Endodermal cell (in vitro differentiated cells): ENCODE measurements at regions not wholly inside any gene's neighbourhood (a gene's known extent, or its start where the extent isn't known, plus 50 kb on each side); places are given as distances from the start of the nearest gene placed in this dataset.

ENCODE experiments used
- DNase-seq: peaks from one replicate; pipeline ENCODE4 v3.0.0-alpha.2; 2017
- H3K27ac ChIP-seq: 2 replicates; pipeline ENCODE4 v1.5.1; 2013; ENCODE audit warnings: mild to moderate bottlenecking, low read depth, low read length, moderate library complexity
- H3K27me3 ChIP-seq: 2 replicates; pipeline ENCODE4 v1.6.1; 2013; ENCODE audit warnings: mild to moderate bottlenecking, low read length, moderate library complexity; ENCODE audit not compliant: insufficient read depth, control insufficient read depth, poor library complexity, severe bottlenecking
- H3K36me3 ChIP-seq: 2 replicates; pipeline ENCODE4 v1.7.0; 2013; ENCODE audit warnings: mild to moderate bottlenecking, low read length, moderate library complexity; ENCODE audit not compliant: control insufficient read depth, insufficient read depth
- H3K4me1 ChIP-seq: one replicate; pipeline ENCODE4 v1.7.0; 2013; ENCODE audit warnings: low read length; ENCODE audit not compliant: control insufficient read depth, insufficient read depth
- H3K4me3 ChIP-seq: 2 replicates; pipeline ENCODE4 v1.5.1; 2013; ENCODE audit warnings: mild to moderate bottlenecking, low read length, moderate library complexity
- H3K9ac ChIP-seq: 2 replicates; pipeline ENCODE4 v1.6.1; 2013; ENCODE audit warnings: mild to moderate bottlenecking, low read length, moderate library complexity; ENCODE audit not compliant: poor library complexity, severe bottlenecking; ENCODE audit errors: extremely low read depth
- H3K9me3 ChIP-seq: 2 replicates; pipeline ENCODE4 v1.6.1; 2013; ENCODE audit warnings: mild to moderate bottlenecking, low read length, moderate library complexity; ENCODE audit not compliant: control insufficient read depth
- H3K27ac Mint-ChIP-seq: 2 replicates; pipeline ENCODE4 v1.8.0; 2020; ENCODE audit warnings: mixed read lengths
- H3K27me3 Mint-ChIP-seq: 2 replicates; pipeline ENCODE4 v1.8.0; 2021; ENCODE audit warnings: mild to moderate bottlenecking, mixed read lengths; ENCODE audit not compliant: insufficient read depth
- H3K36me3 Mint-ChIP-seq: 2 replicates; pipeline ENCODE4 v1.8.0; 2020; ENCODE audit warnings: low read depth, mixed read lengths
- H3K4me1 Mint-ChIP-seq: 2 replicates; pipeline ENCODE4 v1.8.0; 2020; ENCODE audit warnings: mixed read lengths
- H3K4me3 Mint-ChIP-seq: 2 replicates; pipeline ENCODE4 v1.8.0; 2020; ENCODE audit warnings: mild to moderate bottlenecking, moderate library complexity, mixed read lengths
- H3K9me3 Mint-ChIP-seq: 2 replicates; pipeline ENCODE4 v1.8.0; 2020; ENCODE audit warnings: mild to moderate bottlenecking, mixed read lengths
- WGBS, 2 experiments: methylation state at CpG; one replicate each; pipeline versions ENCODE4 v1.1.5 to v1.1.7; 2013; ENCODE audit warnings: missing lambda C conversion rate in 2 of 2, mixed read lengths in 1 of 2; ENCODE audit not compliant: insufficient coverage in 1 of 2, insufficient read length in 1 of 2; 5-methylcytosine and 5-hydroxymethylcytosine counted together
- TF ChIP-seq, protein P1 (sequence below): fragments of 200-600 bp; sonication (generic); conservative IDR thresholded peaks from 2 replicates; pipeline ENCODE4 v1.5.0; 2021; ENCODE audit warnings: antibody characterized with exemption, mild to moderate bottlenecking

- TF ChIP-seq, protein P1, sequence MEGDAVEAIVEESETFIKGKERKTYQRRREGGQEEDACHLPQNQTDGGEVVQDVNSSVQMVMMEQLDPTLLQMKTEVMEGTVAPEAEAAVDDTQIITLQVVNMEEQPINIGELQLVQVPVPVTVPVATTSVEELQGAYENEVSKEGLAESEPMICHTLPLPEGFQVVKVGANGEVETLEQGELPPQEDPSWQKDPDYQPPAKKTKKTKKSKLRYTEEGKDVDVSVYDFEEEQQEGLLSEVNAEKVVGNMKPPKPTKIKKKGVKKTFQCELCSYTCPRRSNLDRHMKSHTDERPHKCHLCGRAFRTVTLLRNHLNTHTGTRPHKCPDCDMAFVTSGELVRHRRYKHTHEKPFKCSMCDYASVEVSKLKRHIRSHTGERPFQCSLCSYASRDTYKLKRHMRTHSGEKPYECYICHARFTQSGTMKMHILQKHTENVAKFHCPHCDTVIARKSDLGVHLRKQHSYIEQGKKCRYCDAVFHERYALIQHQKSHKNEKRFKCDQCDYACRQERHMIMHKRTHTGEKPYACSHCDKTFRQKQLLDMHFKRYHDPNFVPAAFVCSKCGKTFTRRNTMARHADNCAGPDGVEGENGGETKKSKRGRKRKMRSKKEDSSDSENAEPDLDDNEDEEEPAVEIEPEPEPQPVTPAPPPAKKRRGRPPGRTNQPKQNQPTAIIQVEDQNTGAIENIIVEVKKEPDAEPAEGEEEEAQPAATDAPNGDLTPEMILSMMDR, result no peak
- H3K4me3 Mint-ChIP-seq, result no peak overlapping the region
- peaks cover 10% of the 10 kb centered on the region for H3K9me3 Mint-ChIP-seq
- Histone ChIP-seq H3K27ac (no peak overlapping the region), H3K9me3 (no peaks in the 10 kb centered on the region), H3K9ac (no peak overlapping the region), H3K4me1 (no peaks in the 10 kb centered on the region), H3K27me3 (no peaks in the 10 kb centered on the region), H3K4me3 (no peak overlapping the region), H3K36me3 (no peaks in the 10 kb centered on the region)
- H3K27ac Mint-ChIP-seq, result no peak overlapping the region
- H3K4me1 Mint-ChIP-seq, result no peaks in the 10 kb centered on the region
- DNase-seq, result no peak
- no peaks in the 10 kb centered on the region for H3K36me3 Mint-ChIP-seq
- WGBS, 2 experiments, result 93% methylated on average over 1 of the region's 1 CpG; no CpG with 5 or more reads in 1 of the 2 experiments
- H3K27me3 Mint-ChIP-seq, result no peaks in the 10 kb centered on the region
Observed at GRCh38 chr20:20782755-20783154, 70.3 kb upstream of the RALGAPA2 start.

GRCh38 chr20:20782231-20782630, 69.8 kb upstream of the RALGAPA2 start:
- Histone ChIP-seq H3K36me3 (no peaks in the 10 kb centered on the region), H3K9me3 (no peaks in the 10 kb centered on the region), H3K27ac (no peak overlapping the region), H3K4me3 (no peak overlapping the region), H3K9ac (no peak overlapping the region), H3K27me3 (no peaks in the 10 kb centered on the region), H3K4me1 (no peaks in the 10 kb centered on the region)
- Mint-ChIP-seq H3K27ac (no peak overlapping the region), H3K27me3 (no peaks in the 10 kb centered on the region), H3K4me1 (no peaks in the 10 kb centered on the region), H3K4me3 (no peak overlapping the region), H3K36me3 (no peaks in the 10 kb centered on the region), H3K9me3 (peaks cover 6% of the 10 kb centered on the region)
- 95 to 96% methylated on average over 7 to 8 of the region's 8 CpGs for WGBS, 2 experiments
- no peak for DNase-seq
- TF ChIP-seq, protein P1, result no peak

GRCh38 chr20:20781029-20781428, 68.6 kb upstream of the RALGAPA2 start:
- H3K9me3 Mint-ChIP-seq, result peaks cover 3% of the 10 kb centered on the region
- H3K27me3 ChIP-seq, result no peaks in the 10 kb centered on the region
- no peak overlapping the region for H3K4me3 Mint-ChIP-seq
- 98 to 100% methylated on average over 2 to 5 of the region's 5 CpGs for WGBS, 2 experiments
- H3K36me3 Mint-ChIP-seq, result no peaks in the 10 kb centered on the region
- no peak for DNase-seq
- H3K9me3 ChIP-seq, result no peaks in the 10 kb centered on the region
- no peaks in the 10 kb centered on the region for H3K4me1 Mint-ChIP-seq
- H3K36me3 ChIP-seq, result no peaks in the 10 kb centered on the region
- no peak overlapping the region for H3K4me3 ChIP-seq
- H3K9ac ChIP-seq, result no peak overlapping the region
- no peak overlapping the region for H3K27ac Mint-ChIP-seq
- no peaks in the 10 kb centered on the region for H3K4me1 ChIP-seq
- TF ChIP-seq, protein P1, result no peak
- no peaks in the 10 kb centered on the region for H3K27me3 Mint-ChIP-seq
- no peak overlapping the region for H3K27ac ChIP-seq
